ENCODE measurements at regions not wholly inside any gene's neighbourhood (a gene's known extent, or its start where the extent isn't known, plus 50 kb on each side); places are given as distances from the start of the nearest gene placed in this dataset.

DNA sequence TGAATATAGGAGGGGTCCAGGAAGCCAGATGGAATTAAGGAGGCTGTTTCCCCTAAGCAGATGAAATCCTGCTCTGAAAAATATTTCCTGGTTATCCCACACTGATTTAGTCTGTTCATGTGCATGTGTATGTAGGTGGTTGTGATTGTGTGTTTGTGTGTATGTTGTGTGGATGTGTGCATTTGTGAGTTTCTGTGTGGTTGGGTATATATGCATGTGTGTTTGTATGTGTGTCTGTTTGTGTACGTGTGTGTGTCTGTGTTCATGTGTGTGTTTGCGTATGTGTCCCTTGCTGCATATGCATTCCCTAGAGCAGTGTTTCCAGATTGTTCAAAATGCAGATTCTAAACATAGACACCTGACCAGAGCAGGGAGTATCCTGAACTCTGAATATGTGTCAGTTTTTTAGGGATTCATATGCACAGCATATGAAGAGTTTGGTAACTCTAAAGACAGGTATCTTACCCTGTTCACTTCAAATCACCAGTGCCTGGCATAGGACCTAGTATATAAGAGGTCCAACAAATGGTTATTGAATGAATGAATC is 239.8 kb downstream of the MAFB start:
- DNase-seq: no peak

GRCh38 chr20:40446888-40447287 is 242.1 kb downstream of the MAFB start:
- peak; percentile 67 to 74 for DNase-seq

DNA sequence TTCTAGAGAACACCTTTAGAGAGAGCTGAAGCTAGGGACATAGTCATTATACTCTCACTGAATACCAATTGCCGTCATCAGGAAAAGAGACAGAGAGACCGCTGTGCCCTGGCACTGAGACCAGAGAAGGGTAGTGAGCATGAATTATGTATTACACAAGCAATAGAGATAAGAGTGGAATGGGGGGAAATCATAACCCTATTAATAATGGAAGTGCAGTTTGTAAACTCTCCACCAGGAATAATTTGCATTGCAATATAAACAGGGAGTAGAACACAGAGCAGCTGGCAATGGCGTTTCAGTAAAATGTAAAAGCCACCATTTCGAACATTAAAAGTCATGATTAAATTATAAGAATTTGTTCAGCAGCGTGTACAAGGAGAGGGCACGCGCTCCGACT is 244.5 kb downstream of the MAFB start:
- no peak for DNase-seq

GRCh38 chr20:40443753-40444152 is 245.3 kb downstream of the MAFB start:
- no peak for DNase-seq

- peak in 1 of 2 donors; percentile 36 for DNase-seq
These were observed 246.7 kb downstream of the MAFB start for GRCh38 chr20:40442181-40442963.

- DNase-seq: no peak
These were observed 247.3 kb downstream of the MAFB start for GRCh38 chr20:40441771-40442170.

DNA sequence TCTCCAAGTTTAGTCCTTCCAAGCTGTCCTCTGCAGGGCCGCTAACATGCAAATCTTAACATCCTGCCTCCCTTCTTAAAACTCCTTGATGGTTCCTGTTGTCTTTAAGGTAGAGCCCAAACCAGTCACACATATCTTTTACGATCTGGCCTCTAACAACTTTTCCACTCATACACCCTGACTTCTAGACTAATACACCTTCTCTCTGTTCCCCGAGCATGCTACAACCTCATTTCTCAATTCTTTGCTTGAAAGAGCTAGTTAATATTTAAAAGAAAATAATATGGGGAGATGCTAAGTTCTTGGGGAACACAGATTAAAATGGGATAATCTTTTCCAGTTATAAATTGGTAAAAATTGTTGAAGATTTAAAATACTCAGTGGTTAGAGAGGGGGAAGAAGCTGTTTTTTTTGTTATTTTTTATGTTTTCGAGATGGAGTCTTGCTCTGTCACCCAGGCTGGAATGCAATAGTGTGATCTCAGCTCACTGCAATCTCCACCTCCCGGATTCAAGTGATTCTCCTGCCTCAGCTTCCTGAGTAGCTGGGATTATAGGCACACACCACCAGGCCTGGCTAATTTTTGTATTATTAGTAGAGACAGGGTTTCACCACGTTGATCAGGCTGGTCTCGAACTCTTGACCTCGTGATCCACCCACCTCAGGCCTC is 250.7 kb downstream of the MAFB start:
- no peak for DNase-seq

DNA sequence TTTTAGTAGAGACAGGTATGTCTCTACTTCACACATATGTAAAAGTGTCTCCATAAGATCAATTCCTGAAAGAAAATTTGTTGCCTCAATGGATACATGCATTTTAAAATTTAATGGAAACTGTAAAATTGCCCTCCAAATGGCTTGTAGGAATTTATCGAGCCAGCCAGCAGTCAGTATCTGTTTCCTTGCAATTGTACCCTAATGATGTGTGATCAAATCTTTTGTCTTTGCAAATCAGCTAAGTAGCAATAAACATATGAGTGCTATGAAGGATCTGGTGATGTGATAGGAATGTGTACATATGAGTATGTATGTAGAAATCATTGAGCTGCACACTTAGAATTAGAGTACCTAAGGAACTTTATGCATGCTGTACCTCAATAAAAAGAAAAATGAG is 253.0 kb downstream of the MAFB start:
- no peak for DNase-seq

DNA sequence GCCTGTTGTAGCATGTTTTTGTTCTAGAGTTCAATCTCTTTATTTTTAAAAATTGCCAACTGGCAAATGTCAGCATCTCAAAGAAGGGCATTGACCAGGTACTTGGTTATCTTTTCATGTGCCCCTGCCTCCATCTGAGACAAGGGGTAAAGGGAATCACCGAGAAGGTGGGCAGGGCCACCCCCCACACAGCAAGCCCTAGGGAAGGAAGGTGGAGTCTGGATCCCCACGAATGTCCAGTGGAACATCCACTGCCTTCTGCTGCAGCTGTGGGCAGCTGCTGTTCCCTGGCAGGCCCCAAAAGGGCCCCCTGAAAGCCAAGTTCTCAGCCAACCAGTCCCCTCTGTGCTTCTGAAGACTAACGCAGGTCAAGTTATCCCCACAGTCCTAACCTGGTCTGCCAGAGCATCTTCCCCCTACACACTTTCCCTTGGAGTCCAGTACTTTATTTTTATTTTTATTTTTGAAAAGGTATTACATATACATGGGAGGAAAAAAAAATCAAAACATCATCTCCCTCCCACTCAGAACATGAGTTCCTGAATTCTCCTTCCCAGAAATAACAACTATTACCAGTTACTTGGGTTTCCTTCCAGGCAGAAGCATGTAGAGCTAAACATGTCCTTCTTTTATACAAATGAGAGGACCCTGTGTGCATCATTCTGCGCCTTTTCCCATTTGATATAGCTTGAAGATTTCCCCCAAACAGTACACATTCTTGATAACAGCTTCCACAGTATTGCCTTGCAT is 253.7 kb downstream of the MAFB start:
- no peak for DNase-seq

DNA sequence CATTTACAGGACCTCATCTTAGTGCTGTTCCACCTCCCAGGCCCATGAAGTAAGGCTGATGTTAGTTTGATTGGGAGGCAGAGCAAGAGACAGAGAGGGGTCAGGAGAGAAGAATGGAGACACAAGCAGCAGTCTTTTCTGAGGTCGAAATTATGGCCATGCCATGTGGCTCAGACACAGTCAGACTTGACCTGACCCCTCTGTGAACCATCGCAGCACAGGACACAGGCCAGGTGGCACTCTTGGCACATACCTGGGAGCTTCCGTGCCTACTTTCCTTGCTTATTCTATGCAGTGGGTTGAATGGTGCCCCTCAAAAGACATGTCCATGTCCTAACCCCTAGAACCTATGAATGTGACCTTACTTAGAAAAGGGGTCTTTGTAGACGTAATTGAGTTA is 254.9 kb downstream of the MAFB start:
- DNase-seq: no peak

DNA sequence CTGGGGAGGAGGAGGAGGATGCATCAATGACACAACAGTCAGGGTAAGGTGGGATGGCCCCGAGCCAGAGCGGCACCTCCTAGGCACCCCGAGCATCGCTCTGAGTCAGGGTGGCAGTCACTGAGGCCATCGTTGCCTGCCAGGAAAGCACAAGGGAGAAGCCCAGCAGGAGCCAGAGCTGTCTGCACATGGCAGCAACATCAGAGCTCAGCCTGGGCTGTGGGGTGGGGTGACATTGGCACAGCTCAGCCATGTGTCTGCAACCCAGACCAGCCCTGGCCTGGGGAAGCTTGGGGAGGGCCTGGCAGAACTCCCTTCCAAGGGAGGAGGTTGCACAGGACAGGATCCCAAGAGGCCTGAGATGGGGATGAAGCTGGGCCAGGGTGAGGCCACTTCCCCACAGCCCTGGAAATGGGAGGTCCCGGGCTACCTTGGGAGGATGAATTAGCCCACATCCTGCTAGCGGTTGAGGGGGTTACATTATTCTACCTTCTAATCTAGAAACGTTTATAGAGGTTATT is 255.6 kb downstream of the MAFB start:
- no peak for DNase-seq

GRCh38 chr20:40431611-40432010 is 257.4 kb downstream of the MAFB start:
- DNase-seq: no peak

GRCh38 chr20:40431112-40431511 is 257.9 kb downstream of the MAFB start:
- no peak for DNase-seq

DNA sequence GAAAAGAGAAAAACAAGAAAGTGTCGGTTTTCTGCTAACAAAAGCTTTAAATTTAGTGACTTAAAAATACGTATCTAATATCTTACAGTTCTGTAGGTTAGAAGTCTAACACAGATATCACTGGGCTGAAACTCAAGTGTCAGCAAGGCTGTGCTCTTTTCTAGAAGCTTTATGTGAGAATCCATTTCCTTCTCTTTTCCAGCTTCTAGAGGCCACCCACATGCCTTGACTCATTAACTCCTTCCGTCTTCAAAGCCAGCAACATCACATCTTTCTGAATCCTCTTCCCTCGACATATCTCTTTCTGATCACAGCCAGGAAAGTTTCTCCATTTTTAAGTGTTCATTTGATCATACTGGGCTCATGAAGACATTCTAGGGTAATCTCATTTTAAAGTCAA is 262.0 kb downstream of the MAFB start:
- DNase-seq: no peak

DNA sequence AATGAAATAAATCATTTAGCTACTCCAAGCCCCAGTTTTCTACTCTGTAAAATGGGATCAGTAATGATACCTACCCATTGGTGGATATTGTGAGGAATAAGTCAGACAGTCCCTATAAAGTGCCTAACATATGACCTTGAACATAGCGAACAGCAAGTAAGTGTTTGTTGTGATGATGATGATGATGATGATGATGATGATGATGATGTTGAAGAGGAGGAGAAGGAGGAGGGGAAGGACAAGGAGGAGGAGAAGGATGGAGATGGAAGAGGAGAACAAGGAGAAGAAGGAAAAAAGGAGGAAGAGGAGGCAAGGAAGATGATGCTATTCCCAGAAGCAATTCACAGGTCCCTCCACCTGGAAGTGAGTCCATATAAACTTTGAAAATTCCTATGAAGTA is 264.3 kb downstream of the MAFB start:
- DNase-seq: no peak

GRCh38 chr20:40422656-40423055 is 266.4 kb downstream of the MAFB start:
- no peak for DNase-seq

DNA sequence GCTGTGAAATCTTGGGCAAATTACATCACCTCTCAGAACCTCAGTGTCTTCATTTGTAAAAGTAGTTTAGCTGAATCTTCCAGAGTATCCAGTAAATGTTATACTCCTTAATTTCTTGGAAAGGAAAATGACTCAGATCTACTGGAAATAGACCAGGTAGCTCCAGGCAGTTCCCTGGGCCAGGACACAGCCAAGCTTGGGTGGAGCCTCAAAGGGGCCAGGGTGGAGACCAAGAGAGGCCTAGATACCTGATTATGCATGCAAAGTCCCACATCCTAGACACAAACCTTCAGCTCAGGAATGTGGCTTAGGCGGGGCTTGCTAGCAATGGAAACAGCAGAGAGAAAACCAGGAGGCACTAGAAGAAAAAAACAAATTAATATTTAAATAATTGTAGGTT is 272.8 kb downstream of the MAFB start:
- DNase-seq: no peak

DNA sequence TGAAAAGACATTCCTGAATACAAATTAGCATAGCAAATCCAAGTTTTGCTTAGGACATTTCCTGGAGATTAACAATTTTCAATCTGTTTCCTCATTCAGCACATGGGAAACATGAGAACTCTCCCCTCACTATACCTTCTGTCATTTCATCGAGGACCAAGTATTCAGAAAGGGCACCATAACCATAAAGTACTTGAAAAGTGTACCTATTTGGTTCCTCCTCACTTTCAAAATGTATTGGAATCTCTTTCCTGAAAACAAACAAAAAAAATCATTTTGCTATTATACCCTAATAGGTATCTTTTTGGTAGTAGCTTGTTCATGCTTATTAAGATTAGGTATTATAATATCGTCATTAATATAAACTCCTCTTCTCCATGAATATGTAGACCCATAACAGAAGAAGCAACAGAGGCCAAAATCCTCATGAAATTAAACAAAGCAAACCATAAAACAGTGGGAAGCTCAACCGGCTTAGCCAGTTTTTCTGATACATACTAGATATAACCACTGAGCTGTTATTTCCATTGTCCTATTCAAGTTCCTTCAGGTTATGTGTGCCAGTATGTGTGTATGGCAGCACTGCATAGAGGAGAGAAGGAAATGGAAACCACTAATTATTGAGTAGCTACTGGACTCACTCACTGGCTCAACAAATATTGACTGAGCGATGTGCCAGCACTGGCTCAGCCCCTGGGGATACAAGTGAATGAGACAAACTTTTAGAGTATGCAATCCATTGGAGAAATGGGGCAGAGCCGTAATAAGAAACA is 274.0 kb downstream of the MAFB start:
- no peak for DNase-seq

DNA sequence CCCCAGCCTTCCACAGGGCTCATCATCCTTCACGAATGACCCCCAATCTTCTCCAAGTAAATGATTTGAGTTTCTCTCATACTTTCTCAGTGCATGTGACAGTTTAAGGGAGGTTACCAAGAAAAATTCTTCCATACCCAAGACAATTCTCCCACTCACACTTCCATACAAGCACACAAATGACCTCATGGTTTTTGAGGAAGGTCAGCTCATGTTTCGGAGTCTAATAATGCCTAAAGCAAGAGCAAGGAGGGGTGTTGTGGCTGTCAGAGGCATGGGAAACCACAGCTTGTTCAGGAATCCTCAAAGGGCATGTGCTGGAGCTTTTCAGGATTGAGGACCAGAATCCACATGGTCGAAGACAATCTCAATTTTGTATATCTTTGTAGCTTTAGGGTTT is 279.0 kb downstream of the MAFB start:
- no peak for DNase-seq

DNA sequence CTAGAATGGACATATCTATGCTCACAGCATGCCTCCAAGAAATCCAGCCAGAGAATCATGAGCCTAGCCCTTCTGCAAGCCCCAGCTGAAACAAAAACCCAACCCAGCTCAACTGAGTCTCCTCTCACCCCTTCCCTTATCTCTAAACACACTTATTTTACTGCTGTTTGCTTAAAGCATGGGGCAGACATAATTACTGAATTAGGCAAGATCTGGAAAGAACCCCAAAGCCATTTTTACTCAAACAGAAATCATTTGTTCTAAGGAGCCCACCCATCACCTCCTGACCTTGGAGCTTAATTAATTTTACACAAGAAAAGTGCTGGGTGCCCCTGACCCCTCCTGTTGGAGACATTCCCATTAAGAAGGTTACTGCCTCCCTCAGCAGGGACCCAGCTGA is 291.6 kb downstream of the MAFB start:
- DNase-seq: peak; percentile 19 to 50
